ENCODE measurements at regions not wholly inside any gene's neighbourhood (a gene's known extent, or its start where the extent isn't known, plus 50 kb on each side); places are given as distances from the start of the nearest gene placed in this dataset.

DNA sequence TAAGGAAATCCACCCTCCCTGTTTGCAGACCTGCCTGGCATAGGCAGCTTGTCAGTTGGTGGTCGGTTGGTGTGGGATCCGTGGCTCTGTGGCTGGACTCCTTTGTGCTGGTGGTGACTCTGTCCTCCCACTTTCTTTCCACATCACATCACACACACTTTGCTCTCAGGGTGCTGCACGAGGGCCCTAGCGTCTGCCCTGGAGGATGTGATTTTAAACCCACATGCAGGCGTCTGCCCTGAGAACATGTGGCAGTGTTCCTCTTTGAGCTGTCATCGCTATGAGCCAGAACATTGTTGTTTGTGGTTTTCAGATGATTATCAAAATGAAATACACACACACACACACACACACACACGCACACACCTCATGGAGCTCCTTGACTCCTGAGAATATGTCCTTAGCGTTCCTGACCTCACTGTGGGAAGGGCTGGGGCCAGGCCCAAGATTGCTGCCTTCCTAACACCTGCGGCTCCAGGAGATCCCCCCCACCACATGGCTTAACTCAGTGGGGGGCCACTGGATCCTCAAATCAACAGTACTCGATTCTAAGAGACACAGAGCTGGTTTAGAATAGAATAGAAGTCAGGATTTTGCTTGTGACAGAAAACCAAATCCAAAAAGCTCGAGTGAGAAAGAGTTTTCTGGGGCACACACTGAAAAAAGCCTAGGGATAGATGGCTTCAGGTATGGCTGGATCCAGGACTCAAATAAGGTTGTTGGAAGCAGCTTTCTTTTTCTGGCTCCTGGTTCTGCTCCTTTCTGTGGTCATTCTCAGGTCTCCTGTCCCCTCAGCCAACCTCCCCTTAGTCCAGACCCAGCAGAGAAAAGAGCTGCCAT, 54.8 kb downstream of the RTP5 start:
- Histone ChIP-seq H3K4me3 (no peak overlapping the region), H3K9ac (ENCODE audit: insufficient read length) (no peak overlapping the region), H3K27ac (peak overlapping the region; percentile 42; the same call in 1 of the 2 replicates), H3K9me3 (ENCODE audit: low read depth, low read length) (no peaks in the 10 kb centered on the region), H3K36me3 (ENCODE audit: insufficient read depth, low read length) (no peaks in the 10 kb centered on the region)
- DNase-seq (ENCODE audit: low read depth, low spot score), result no peak
- TF ChIP-seq FOXP2 (optimal IDR thresholded peaks at IDR 0.05; ENCODE audit: control extremely low read depth, extremely low read length, insufficient read depth), result no peak
- no peak for TF ChIP-seq EZH2 (IDR thresholded peaks at IDR 0.05)
- TF ChIP-seq POLR2AphosphoS5 (IDR thresholded peaks at IDR 0.05; ENCODE audit: borderline replicate concordance, low read depth, low read length), result no peak

DNA sequence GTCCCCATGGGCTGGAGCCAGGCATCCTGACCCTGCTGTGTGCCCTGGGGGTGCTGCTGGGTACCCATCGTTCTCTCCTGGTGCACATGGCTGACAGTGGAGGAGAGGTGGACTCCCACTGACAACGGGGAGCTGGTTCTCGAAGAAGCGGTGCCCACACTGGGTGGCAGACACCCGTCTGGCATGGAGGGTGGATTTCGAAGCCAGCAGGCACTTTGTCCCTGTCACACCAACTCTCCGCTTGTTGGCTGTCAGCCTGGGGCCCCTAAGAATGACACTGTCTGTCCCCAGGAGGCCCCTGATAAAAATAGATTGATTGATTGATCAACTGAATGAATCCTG, 55.4 kb downstream of the RTP5 start:
- DNase-seq (ENCODE audit: low read depth, low spot score), result no peak
- TF ChIP-seq EZH2 (IDR thresholded peaks at IDR 0.05) (no peak), FOXP2 (optimal IDR thresholded peaks at IDR 0.05; ENCODE audit: control extremely low read depth, extremely low read length, insufficient read depth) (no peak), POLR2AphosphoS5 (IDR thresholded peaks at IDR 0.05; ENCODE audit: borderline replicate concordance, low read depth, low read length) (no peak)
- H3K27ac ChIP-seq, result no peak overlapping the region

DNA sequence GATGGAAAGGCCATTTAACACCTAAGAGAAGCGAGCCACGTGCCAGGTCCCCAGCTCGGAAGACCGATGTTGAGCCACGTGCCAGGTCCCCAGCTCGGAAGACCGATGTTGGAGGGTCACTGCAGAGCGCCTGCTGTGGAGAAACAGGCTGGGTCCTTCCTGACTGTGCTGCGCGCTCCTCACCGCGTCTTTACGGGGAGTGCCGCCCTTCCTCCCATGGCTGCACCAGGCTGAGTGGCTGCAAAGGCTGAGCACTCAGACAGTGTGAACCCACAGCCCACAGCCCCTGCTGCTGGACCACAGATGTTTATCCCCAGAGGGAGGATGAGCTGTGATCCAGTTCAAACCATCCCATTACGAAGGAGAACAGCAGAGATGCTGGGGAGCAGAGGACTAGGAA, 55.7 kb downstream of the RTP5 start:
- Histone ChIP-seq H3K36me3 (ENCODE audit: insufficient read depth, low read length) (no peaks in the 10 kb centered on the region), H3K9me3 (ENCODE audit: low read depth, low read length) (no peaks in the 10 kb centered on the region), H3K4me3 (no peak overlapping the region), H3K27ac (no peak overlapping the region), H3K9ac (ENCODE audit: insufficient read length) (no peak overlapping the region)
- no peak for TF ChIP-seq POLR2AphosphoS5 (IDR thresholded peaks at IDR 0.05; ENCODE audit: borderline replicate concordance, low read depth, low read length)
- DNase-seq (ENCODE audit: low read depth, low spot score), result no peak

More for the DNA sequence above, 55.4 kb downstream of the RTP5 start:
- H3K4me3 ChIP-seq, result no peak overlapping the region
- H3K9ac ChIP-seq (ENCODE audit: insufficient read length), result no peak overlapping the region
- no peaks in the 10 kb centered on the region for H3K36me3 ChIP-seq (ENCODE audit: insufficient read depth, low read length)
- H3K9me3 ChIP-seq (ENCODE audit: low read depth, low read length), result no peaks in the 10 kb centered on the region

DNA sequence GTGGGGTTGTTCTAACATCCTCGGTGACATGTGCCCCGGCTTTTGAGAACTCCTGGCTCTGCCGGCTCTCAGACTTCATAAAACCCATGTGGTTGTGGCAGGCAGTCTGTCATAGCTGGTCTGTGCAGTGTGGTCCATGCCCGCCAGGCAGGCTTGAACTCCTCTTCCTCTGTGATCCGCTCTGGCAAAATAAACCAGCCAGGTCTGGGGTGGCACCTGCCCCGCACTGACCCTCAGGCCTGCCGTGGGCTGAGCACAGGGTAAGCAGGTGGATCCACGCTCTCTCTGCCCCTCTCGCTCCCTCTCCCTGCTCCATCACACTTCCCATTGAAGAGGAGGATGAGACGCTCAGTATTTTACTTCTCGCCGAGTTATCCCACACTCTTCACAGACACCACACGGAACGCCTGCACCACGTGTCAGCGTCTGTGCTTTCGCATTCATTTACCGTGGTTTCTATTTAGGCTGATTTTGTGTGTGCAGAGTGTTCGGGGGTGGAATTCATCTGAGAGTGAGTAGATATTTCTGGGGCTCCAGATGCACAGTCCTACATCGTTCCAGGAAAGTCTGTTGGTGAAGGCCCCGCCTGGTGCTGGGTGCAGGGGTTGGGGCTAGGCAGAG, 56.4 kb downstream of the RTP5 start:
- no peak overlapping the region for H3K27ac ChIP-seq

DNA sequence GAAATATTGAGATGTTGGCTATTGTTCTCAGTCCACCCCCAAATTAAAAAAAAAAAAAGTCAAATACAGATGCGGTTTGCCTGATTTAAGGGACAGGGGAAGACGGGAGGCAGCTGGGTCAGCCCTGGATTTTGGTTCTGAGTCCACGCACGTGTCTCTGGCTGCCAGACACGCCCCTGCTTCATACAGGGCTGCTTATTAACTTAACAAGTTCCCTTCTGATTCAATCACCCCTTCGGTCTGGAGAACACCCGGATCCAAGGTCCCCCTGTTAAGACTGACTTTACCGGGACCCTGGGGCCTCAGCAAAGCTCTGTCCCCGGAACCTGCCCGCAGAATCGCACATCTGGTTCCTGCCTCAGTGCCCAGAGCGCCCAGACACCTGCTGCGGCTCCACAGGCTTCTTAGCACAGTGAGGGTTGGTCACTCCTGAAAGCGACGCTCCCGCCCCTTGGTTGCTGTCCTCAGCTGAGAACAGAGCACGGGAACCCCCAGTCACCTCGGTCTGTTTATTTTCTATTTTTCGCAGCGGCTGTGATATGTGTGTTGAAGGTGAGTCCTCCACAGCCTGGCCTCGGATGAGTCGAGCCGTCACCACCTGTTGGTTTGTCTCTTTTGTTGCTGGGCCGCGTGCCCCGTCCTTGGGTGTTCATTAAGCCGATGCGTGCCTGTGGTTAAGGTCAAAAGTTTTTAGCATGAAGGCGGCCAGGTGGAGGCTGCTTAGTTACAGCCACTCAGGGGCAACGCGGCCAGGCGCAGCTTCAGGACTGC, 57.2 kb downstream of the RTP5 start:
- DNase-seq (ENCODE audit: low read depth, low spot score), result no peak
- Histone ChIP-seq H3K36me3 (ENCODE audit: insufficient read depth, low read length) (no peaks in the 10 kb centered on the region), H3K9me3 (ENCODE audit: low read depth, low read length) (no peaks in the 10 kb centered on the region), H3K27ac (no peak overlapping the region), H3K9ac (ENCODE audit: insufficient read length) (no peak overlapping the region), H3K4me3 (no peak overlapping the region)
- TF ChIP-seq FOXP2 (optimal IDR thresholded peaks at IDR 0.05; ENCODE audit: control extremely low read depth, extremely low read length, insufficient read depth), result no peak
- no peak for TF ChIP-seq EZH2 (IDR thresholded peaks at IDR 0.05)
- TF ChIP-seq POLR2AphosphoS5 (IDR thresholded peaks at IDR 0.05; ENCODE audit: borderline replicate concordance, low read depth, low read length), result no peak

More for the DNA sequence above, 56.4 kb downstream of the RTP5 start:
- no peaks in the 10 kb centered on the region for H3K36me3 ChIP-seq (ENCODE audit: insufficient read depth, low read length)
- H3K9me3 ChIP-seq (ENCODE audit: low read depth, low read length), result no peaks in the 10 kb centered on the region
- no peak overlapping the region for H3K4me3 ChIP-seq
- DNase-seq (ENCODE audit: low read depth, low spot score), result no peak
- no peak for TF ChIP-seq EZH2 (IDR thresholded peaks at IDR 0.05)
- no peak for TF ChIP-seq FOXP2 (optimal IDR thresholded peaks at IDR 0.05; ENCODE audit: control extremely low read depth, extremely low read length, insufficient read depth)
- TF ChIP-seq POLR2AphosphoS5 (IDR thresholded peaks at IDR 0.05; ENCODE audit: borderline replicate concordance, low read depth, low read length), result no peak
- no peak overlapping the region for H3K9ac ChIP-seq (ENCODE audit: insufficient read length)

DNA sequence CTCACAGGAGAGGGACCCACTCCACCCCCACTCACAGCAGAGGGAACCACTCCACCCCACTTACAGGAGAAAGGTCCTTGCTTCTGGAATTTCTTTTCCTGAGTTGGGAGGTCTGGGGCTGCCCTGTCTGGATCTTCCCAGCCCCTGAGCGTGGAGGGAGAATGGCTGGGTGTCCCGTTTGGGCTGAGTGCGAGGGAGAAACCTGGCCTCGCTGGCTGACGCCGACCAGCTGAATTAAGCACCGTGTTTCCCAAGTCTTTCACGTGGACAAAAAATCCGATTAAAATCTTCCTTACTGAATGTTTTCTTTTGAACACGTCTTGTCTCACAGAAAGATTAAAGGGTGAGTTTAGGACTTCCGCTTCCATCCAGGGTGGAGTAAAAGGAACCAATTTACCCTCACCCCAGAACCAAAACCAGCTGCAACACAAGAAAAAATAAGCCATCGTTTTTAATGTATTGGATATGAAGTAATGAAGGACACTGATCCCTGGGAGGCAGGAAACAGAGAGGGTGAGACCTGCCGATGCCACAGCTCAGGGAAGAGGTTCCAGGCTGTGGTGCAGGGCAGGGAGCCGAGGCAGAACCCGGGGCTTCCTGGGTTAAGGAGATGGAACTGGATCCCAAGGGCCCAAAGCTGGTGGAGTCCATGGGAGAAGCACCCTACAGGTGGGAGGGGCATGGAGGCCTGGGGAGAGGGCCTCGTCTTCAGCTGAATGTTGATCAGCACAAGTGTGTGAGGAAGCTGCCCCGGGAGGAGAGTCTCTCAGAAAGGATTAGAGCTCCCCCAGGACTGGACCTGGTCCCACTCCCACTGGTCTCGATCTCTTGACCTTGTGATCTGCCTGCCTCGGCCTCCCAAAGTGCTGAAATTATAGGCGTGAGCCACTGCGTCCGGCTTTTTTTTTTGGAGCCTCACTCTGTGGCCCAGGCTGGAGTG, 60.3 kb downstream of the RTP5 start:
- Histone ChIP-seq H3K36me3 (ENCODE audit: insufficient read depth, low read length) (no peaks in the 10 kb centered on the region), H3K27ac (peak overlapping the region; percentile 68), H3K9ac (ENCODE audit: insufficient read length) (no peak overlapping the region), H3K4me3 (no peak overlapping the region), H3K9me3 (ENCODE audit: low read depth, low read length) (no peaks in the 10 kb centered on the region)
- TF ChIP-seq EZH2 (IDR thresholded peaks at IDR 0.05) (no peak), POLR2AphosphoS5 (IDR thresholded peaks at IDR 0.05; ENCODE audit: borderline replicate concordance, low read depth, low read length) (no peak), FOXP2 (optimal IDR thresholded peaks at IDR 0.05; ENCODE audit: control extremely low read depth, extremely low read length, insufficient read depth) (no peak)
- no peak for DNase-seq (ENCODE audit: low read depth, low spot score)

DNA sequence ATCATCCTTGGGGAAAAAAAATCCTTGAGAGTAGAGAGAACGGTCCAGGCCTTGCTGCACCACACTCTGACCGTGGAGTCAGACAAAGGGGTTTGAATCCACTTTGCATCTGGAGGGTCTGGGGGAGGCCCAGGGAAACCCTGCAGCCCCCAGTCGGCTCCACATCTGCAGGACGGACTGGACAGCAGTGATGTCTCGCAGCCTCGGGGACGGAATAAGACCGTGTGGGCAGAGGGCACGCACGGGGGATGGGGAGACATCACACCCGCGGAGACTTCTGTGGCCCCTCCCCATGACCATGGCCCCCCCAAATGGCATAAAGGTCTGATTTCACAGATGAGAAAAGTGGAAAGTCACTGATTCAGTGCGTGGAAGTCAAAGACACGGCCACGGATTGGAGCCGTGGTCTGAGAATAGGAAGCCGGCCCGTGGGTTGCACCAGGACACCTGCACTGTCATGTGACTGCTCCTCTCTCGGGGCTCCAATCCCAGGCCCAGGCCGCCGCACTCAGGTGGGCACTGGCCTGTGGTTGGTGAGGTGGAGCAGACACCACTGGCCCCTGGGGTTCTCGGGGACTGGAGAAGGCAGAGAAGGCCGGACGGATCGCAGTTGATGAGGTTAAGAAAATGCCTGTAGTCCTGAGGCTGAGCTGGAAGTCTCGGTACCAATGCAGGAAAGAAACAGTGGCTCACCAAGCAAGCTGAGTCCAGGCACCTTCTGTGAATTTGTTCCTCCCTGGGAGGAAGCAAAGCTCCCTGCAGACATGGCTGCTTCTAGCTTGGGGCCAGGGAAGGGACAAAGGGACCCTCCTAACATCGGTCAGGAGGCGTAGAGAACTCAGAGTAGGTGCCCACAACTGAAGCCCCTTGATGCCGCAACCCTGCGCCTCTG, 61.8 kb downstream of the RTP5 start:
- no peaks in the 10 kb centered on the region; the same call in 1 of the 2 replicates for H3K9me3 ChIP-seq (ENCODE audit: low read depth, low read length)
- no peak overlapping the region for H3K4me3 ChIP-seq
- no peak overlapping the region for H3K27ac ChIP-seq
- no peaks in the 10 kb centered on the region for H3K36me3 ChIP-seq (ENCODE audit: insufficient read depth, low read length)
- no peak for DNase-seq (ENCODE audit: low read depth, low spot score)
- TF ChIP-seq EZH2 (IDR thresholded peaks at IDR 0.05) (no peak), POLR2AphosphoS5 (IDR thresholded peaks at IDR 0.05; ENCODE audit: borderline replicate concordance, low read depth, low read length) (no peak), FOXP2 (optimal IDR thresholded peaks at IDR 0.05; ENCODE audit: control extremely low read depth, extremely low read length, insufficient read depth) (no peak)
- no peak overlapping the region for H3K9ac ChIP-seq (ENCODE audit: insufficient read length)
